Mammary epithelial cell (primary cell): ENCODE measurements at regions not wholly inside any gene's neighbourhood (a gene's known extent, or its start where the extent isn't known, plus 50 kb on each side); places are given as distances from the start of the nearest gene placed in this dataset.

Source experiments
- CTCF ChIP-seq, 2 donors: IDR thresholded peaks in 1 of 2; conservative IDR thresholded peaks in 1 of 2; 2 replicates each; pipeline ENCODE4 v1.5.1; 2011 to 2012; ENCODE audit warnings: inconsistent platforms in 2 of 2, low read length in 2 of 2, mild to moderate bottlenecking in 2 of 2, control low read depth in 1 of 2, low read depth in 1 of 2; ENCODE audit not compliant: insufficient read depth in 1 of 2; ENCODE audit errors: extremely low read depth in 1 of 2
- EZH2 ChIP-seq: IDR thresholded peaks from 2 replicates; pipeline ENCODE4 v1.6.1; 2012; ENCODE audit warnings: low read length, inconsistent platforms, borderline replicate concordance

DNA sequence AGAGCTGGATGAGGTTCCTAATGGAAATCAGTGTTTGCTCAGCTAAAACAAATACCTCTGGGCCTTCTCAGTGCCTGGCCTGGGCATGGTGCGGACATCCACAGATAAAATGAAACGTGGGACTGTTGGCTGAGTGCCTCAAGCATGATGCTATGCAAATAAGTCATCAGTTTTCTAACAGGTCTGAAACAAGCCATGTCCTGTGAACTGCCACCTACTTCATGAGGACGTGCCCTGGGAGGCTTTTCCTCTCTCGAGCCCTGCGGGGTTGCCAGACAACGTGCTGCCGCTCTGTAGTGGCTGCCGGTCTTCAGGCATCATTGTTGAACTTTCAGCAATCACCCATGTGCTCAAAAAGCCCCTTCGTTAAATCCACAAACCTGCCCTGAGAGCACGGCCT, 240.4 kb upstream of the IRX2 start:
- TF ChIP-seq CTCF (conservative IDR thresholded peaks at IDR 0.05 in 1 of 2, IDR thresholded peaks at IDR 0.05 in 1 of 2; ENCODE audit: extremely low read depth in 1 of 2, insufficient read depth in 1 of 2, low read depth in 1 of 2, low read length in 2 of 2): no peak
- no peak for TF ChIP-seq EZH2
